ENCODE measurements at regions not wholly inside any gene's neighbourhood (a gene's known extent, or its start where the extent isn't known, plus 50 kb on each side); places are given as distances from the start of the nearest gene placed in this dataset.
"Not testable (repeated sequence)": the region's sequence is repeated elsewhere in the genome, so short reads cannot be mapped to it uniquely, and the experiment has no call there.

DNA sequence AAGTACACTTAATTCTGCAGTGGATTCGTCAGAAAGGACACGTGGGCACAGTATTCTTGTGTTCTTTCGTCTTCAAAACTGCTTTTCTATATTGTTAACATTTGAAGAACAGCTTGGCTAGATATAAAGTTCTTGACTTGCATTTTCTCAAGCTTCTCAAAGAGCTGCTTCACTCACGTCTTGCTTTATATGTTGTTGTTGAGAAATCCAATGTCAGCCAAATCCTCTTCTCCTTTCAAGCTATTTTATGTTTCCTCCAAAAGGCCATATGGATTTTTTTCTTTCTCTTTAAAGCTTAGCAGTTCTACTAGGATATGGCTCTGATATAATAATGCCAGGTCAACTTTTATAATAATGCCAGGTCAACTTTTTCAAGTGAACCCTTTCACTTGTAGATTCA is 65.5 kb upstream of the CYP1B1 start:
- TF ChIP-seq, protein P1, sequence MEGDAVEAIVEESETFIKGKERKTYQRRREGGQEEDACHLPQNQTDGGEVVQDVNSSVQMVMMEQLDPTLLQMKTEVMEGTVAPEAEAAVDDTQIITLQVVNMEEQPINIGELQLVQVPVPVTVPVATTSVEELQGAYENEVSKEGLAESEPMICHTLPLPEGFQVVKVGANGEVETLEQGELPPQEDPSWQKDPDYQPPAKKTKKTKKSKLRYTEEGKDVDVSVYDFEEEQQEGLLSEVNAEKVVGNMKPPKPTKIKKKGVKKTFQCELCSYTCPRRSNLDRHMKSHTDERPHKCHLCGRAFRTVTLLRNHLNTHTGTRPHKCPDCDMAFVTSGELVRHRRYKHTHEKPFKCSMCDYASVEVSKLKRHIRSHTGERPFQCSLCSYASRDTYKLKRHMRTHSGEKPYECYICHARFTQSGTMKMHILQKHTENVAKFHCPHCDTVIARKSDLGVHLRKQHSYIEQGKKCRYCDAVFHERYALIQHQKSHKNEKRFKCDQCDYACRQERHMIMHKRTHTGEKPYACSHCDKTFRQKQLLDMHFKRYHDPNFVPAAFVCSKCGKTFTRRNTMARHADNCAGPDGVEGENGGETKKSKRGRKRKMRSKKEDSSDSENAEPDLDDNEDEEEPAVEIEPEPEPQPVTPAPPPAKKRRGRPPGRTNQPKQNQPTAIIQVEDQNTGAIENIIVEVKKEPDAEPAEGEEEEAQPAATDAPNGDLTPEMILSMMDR (IDR thresholded peaks at IDR 0.05), result no peak
- Histone ChIP-seq H3K4me1 (peaks cover 0 to 10% (median 3%) of the 10 kb centered on the region in 4 donors), H3K9me3 (peaks cover 0 to 5% (median 0%) of the 10 kb centered on the region in 3 donors), H3K27ac (no peak overlapping the region), H3K4me3 (no peak overlapping the region), H3K27me3 (no peaks in the 10 kb centered on the region), H3K36me3 (no peaks in the 10 kb centered on the region)
- intact Hi-C loops (cut with DNase I; ENCODE audit: low total_unique reads), result no loop called here
- no peak for DNase-seq

DNA sequence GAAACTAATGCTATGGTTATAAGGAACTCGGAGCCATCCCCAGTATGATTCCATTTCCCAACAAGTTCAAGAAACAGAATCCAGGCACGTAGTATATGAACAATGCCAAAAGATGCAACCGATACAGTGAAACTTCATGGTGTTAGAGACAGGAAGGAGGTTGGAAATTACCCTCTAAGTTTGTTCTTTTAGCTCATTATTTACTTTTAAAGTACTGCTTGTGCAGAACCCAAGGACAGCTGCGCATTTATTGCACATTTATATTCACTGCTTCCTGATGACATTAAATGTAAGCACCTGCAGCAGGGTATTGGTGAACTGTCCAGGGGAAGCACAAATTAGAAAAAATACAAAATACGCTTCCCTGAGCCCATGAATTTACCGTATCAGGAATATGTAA is 63.0 kb upstream of the CYP1B1 start:
- H3K27me3 ChIP-seq, result no peaks in the 10 kb centered on the region
- DNase-seq, result no peak
- intact Hi-C loops (cut with DNase I; ENCODE audit: low total_unique reads), result no loop called here
- H3K9me3 ChIP-seq, result peaks cover 0 to 4% (median 0%) of the 10 kb centered on the region in 3 donors
- TF ChIP-seq, protein P1 (IDR thresholded peaks at IDR 0.05), result no peak
- no peaks in the 10 kb centered on the region for H3K36me3 ChIP-seq
- no peak overlapping the region for H3K27ac ChIP-seq
- no peak overlapping the region for H3K4me3 ChIP-seq
- H3K4me1 ChIP-seq, result no peaks in the 10 kb centered on the region

GRCh38 chr2:38138419-38138818 is 62.5 kb upstream of the CYP1B1 start:
- Histone ChIP-seq H3K4me3 (no peak overlapping the region), H3K4me1 (no peaks in the 10 kb centered on the region), H3K36me3 (no peaks in the 10 kb centered on the region), H3K9me3 (no peaks in the 10 kb centered on the region), H3K27me3 (no peaks in the 10 kb centered on the region), H3K27ac (no peak overlapping the region)
- intact Hi-C loops (cut with DNase I; ENCODE audit: low total_unique reads), result no loop called here
- TF ChIP-seq, protein P1 (IDR thresholded peaks at IDR 0.05), result no peak
- no peak for DNase-seq

GRCh38 chr2:38137958-38138357 is 62.0 kb upstream of the CYP1B1 start:
- H3K4me3 ChIP-seq; H3K27me3 ChIP-seq; H3K36me3 ChIP-seq; H3K4me1 ChIP-seq; DNase-seq; intact Hi-C loops (cut with DNase I; ENCODE audit: low total_unique reads); H3K27ac ChIP-seq; H3K9me3 ChIP-seq: not testable (repeated sequence)

DNA sequence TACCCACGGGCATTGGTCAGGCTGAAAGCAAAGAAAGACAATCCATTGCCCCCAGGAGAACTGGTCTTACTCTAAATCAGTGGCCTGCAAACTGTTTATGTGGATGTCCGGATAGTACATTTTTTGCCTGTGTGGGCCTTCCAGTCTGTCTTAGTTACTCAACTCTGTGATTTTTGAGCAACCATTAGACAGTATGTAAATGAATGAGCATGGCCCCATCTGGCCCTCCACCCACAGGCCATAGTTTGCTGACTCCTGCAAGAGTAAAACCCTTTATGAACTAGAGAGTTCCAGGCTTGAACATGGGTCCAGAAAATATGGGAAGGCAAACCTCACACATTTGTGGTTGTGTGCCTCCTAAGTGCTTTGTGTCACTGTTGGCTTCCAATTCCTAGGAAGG is 55.7 kb upstream of the CYP1B1 start:
- intact Hi-C loops (cut with DNase I; ENCODE audit: low total_unique reads), result no loop called here
- Histone ChIP-seq H3K9me3 (peaks cover 0 to 7% (median 0%) of the 10 kb centered on the region in 3 donors), H3K4me1 (no peaks in the 10 kb centered on the region), H3K4me3 (no peak overlapping the region), H3K27ac (no peak overlapping the region), H3K27me3 (no peaks in the 10 kb centered on the region), H3K36me3 (no peaks in the 10 kb centered on the region)
- no peak for DNase-seq
- TF ChIP-seq, protein P1 (IDR thresholded peaks at IDR 0.05), result no peak

DNA sequence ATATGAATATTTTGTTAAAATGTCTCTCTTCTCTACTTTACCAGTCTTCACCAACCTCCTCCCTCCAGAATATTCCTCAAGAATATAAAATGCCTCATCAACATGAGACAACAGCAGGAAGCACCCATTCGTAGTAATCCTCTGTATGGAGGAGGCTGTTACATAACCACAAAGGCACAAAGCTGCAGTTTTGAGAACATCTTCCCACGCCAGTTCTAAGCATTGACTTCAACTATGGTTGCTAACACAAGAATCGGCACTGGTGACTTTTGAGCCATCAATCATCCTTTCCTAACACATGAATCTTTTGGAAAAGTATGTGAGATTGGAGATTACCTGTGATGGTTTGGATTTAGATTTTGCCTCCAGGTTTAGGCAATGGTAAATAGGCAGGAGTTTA is 54.9 kb upstream of the CYP1B1 start:
- H3K4me3 ChIP-seq, result no peak overlapping the region
- no peaks in the 10 kb centered on the region for H3K27me3 ChIP-seq
- no peaks in the 10 kb centered on the region for H3K36me3 ChIP-seq
- intact Hi-C loops (cut with DNase I; ENCODE audit: low total_unique reads), result no loop called here
- DNase-seq, result no peak
- H3K4me1 ChIP-seq, result no peaks in the 10 kb centered on the region
- H3K9me3 ChIP-seq, result peaks cover 0 to 7% (median 0%) of the 10 kb centered on the region in 3 donors
- TF ChIP-seq, protein P1 (IDR thresholded peaks at IDR 0.05), result no peak
- no peak overlapping the region for H3K27ac ChIP-seq
